Smooth muscle cell of the brain vasculature (primary cell): ENCODE measurements at regions not wholly inside any gene's neighbourhood (a gene's known extent, or its start where the extent isn't known, plus 50 kb on each side); places are given as distances from the start of the nearest gene placed in this dataset.

Experiments used
- DNase-seq: peaks from one replicate; pipeline ENCODE4 v3.0.0-alpha.2; 2012; ENCODE audit warnings: low read depth, low spot score

DNA sequence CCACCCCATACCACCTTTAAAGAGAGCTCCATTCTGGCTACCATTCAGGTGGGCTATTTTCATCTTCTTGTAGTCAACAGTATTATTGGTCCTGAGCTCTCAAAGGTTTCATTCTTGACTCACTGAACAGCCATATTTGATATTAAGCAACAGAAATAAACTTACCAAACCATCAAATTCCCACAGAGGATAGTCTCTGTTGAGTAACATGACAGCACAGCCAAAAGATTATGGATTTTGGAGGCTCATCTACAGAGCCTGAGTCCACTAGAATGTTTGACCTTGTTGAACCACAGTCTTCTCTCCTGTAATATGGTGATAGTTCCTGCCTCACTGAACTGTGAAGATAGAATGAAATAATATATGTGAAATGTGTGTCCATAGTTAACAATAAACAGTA is 276.3 kb upstream of the LDB2 start:
- no peak for DNase-seq

DNA sequence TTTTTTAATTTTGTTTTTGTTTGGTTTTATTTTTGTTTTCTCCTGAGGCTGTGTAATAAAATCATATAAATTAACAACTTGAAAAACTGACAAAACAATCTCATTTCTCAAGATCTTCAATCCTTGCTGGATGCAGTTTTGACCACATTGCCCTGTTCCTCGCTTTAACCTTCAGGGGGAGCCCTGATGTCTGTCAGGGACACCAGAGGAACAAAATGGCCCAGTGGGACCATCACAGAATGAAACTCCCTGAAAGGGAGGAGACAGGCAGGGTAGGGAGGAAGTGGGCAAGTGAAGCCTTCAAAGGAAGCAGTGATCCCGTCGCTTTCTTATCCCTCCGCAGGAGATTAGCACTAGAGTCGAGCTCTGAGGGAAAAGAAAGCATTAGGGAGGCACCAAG is 274.9 kb upstream of the LDB2 start:
- no peak for DNase-seq

DNA sequence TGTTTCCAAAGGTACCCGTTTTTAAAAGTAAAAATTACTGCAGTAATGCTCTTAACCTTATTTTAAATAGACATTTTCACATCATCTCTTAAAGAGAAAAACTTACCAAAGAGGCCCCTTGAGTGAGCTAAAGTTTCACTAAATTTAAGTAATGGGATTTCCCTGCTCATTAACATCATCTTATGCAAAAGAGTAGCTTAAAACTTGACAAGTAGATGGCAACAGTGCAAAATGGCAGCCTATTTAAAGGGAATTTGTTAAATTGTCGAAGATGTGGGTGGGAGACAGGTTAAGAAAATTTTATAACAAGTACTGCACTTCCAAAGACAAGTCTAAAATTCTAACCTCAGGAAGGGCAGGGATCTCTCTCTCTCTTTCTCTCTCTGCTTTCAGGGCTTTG is 271.7 kb upstream of the LDB2 start:
- DNase-seq, result no peak

GRCh38 chr4:17169699-17170098 is 271.3 kb upstream of the LDB2 start:
- no peak for DNase-seq

- DNase-seq, result peak; percentile 81
Observed at GRCh38 chr4:17168571-17168970, 270.1 kb upstream of the LDB2 start.

GRCh38 chr4:17166954-17167353 is 268.5 kb upstream of the LDB2 start:
- no peak for DNase-seq

DNA sequence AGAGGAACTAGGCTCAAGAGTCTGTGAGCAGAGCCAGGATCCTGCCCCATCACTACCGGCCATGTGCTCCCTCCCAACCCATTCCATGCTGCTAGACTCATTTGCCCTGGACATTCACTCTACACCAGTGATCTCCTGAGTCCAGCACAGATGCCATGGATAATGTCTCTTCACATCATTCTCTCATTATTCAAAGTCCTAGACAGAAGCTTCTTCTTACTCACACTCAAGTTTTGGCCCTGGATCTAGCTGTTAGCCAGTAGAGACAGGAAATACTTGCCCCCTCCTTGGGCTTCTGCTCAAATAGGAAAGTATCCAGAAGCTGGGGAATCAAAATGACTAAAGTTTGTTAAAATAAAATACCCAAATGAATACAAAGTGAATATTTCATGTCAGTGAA is 266.8 kb upstream of the LDB2 start:
- no peak for DNase-seq

GRCh38 chr4:17164666-17165065 is 266.2 kb upstream of the LDB2 start:
- DNase-seq, result no peak

DNA sequence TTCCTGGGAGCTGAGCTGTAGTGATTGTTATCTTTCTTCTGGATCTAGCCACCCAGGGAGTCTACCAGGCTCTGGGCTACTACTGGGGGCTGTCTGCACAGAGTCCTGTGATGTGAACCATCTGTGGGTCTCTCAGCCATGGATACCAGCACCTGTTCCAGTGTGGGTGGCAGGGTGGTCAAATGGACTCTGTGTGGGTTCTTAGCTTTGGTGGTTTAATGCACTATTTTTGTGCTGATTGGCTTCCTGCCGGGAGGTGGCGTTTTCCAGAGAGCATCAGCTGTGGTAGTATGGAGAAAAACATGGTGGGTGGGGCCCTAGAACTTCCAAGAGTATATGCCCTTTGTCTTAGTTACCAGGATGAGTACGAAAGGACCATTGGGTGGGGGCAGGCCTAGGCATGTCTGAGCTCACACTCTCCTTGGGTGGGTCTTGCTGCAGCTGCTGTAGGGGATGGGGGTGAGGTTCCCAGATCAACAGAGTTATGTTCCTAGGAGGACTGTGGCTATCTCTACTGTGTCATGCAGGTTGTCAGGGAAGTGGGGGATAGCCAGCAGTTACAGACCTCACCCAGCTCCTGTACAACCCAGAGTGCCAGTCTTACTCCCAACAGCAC is 264.8 kb upstream of the LDB2 start:
- no peak for DNase-seq

GRCh38 chr4:17157304-17157703 is 258.9 kb upstream of the LDB2 start:
- no peak for DNase-seq

DNA sequence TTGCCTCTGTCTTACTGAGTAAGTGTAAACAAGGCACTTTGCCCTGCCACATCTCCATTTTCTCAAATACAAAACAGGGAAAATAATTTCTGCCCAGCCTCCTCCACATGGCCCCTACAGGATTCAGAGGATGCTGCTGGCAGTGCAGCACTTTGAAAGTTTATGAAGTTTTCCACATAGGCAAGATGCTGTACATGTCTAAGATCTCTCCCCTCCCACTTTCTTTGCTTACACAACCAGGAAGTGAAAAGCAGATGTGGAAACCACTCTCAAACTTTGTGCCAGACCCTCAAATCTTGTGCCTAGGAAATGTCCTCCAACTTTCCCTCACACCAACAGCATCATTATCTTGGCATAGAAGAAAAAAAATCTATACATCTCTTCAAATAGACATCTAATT is 257.0 kb upstream of the LDB2 start:
- DNase-seq, result no peak

GRCh38 chr4:17153572-17153971 is 255.1 kb upstream of the LDB2 start:
- no peak for DNase-seq

- DNase-seq, result no peak
Observed at GRCh38 chr4:17152941-17153540, 254.6 kb upstream of the LDB2 start.

GRCh38 chr4:17142232-17142711 is 243.8 kb upstream of the LDB2 start:
- DNase-seq, result no peak

GRCh38 chr4:17138847-17139246 is 240.4 kb upstream of the LDB2 start:
- no peak for DNase-seq

- DNase-seq, result no peak
Observed at GRCh38 chr4:17134565-17134964, 236.1 kb upstream of the LDB2 start.

- DNase-seq, result no peak
Observed at GRCh38 chr4:17134100-17134499, 235.7 kb upstream of the LDB2 start.

GRCh38 chr4:17132226-17132625 is 233.8 kb upstream of the LDB2 start:
- DNase-seq, result no peak

DNA sequence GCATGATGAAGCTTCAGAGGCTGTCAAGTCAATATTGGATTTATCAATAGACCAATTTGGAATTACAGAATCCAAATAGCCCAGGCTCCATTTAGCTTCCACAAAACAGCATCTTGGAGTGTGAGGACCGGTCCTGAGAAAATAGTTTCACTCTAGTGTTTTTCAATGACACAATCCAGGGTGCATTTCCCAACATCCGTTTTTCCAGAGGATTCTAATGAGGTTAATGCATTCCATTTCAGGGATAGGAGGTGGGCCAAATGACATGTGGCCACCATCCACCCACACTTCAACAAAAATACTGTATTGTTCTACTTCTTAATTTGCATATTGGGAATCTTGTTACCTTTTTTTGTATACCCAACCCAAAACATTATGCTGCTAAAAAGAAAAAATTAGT is 229.8 kb upstream of the LDB2 start:
- no peak for DNase-seq

- no peak for DNase-seq
Observed at GRCh38 chr4:17126321-17126966, 228.0 kb upstream of the LDB2 start.

- no peak for DNase-seq
Observed at GRCh38 chr4:17124767-17125166, 226.3 kb upstream of the LDB2 start.

GRCh38 chr4:17120761-17121160 is 222.3 kb upstream of the LDB2 start:
- DNase-seq, result no peak

GRCh38 chr4:17117746-17118145 is 219.3 kb upstream of the LDB2 start:
- no peak for DNase-seq
